Astrocyte (in vitro differentiated cells and primary cell): ENCODE measurements at regions not wholly inside any gene's neighbourhood (a gene's known extent, or its start where the extent isn't known, plus 50 kb on each side); places are given as distances from the start of the nearest gene placed in this dataset.

ENCODE experiments used
- EZH2 ChIP-seq: IDR thresholded peaks from 2 replicates; pipeline ENCODE4 v1.6.1; 2012; ENCODE audit warnings: mild to moderate bottlenecking, low read length, inconsistent platforms; ENCODE audit not compliant: insufficient read depth
- TF ChIP-seq, protein P1 (sequence below): IDR thresholded peaks from 2 replicates; pipeline ENCODE4 v1.5.1; 2011; ENCODE audit warnings: low read depth, mild to moderate bottlenecking, inconsistent platforms, low read length, moderate library complexity; ENCODE audit not compliant: insufficient read depth

DNA sequence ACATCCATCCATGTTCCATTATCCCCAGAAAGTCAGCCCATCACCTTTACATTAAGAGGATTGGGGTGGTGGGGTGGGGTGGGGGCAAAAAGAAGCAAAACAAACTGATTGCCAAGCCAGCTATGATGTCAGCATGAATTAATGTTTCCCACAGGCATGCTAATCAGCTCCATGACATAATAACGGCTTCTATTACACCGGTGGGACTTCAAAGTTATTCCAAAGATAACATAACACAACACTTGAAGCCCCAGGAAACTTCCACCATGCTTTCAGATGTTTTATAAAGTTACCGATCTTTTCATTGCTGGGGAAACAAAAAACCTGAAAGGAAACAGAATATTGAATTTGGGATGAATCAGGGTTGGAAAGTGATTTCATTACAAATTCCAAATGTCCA, 155.9 kb upstream of the IRX5 start:
- TF ChIP-seq, protein P1, sequence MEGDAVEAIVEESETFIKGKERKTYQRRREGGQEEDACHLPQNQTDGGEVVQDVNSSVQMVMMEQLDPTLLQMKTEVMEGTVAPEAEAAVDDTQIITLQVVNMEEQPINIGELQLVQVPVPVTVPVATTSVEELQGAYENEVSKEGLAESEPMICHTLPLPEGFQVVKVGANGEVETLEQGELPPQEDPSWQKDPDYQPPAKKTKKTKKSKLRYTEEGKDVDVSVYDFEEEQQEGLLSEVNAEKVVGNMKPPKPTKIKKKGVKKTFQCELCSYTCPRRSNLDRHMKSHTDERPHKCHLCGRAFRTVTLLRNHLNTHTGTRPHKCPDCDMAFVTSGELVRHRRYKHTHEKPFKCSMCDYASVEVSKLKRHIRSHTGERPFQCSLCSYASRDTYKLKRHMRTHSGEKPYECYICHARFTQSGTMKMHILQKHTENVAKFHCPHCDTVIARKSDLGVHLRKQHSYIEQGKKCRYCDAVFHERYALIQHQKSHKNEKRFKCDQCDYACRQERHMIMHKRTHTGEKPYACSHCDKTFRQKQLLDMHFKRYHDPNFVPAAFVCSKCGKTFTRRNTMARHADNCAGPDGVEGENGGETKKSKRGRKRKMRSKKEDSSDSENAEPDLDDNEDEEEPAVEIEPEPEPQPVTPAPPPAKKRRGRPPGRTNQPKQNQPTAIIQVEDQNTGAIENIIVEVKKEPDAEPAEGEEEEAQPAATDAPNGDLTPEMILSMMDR = no peak
- TF ChIP-seq EZH2 = no peak
